H9 (cell line): ENCODE measurements at regions not wholly inside any gene's neighbourhood (a gene's known extent, or its start where the extent isn't known, plus 50 kb on each side); places are given as distances from the start of the nearest gene placed in this dataset.

ENCODE experiments used
- DNase-seq: peaks from one replicate; pipeline ENCODE4 v3.0.0-alpha.2; 2017
- H2AFZ ChIP-seq: one replicate; pipeline ENCODE4 v1.6.1; 2013; ENCODE audit warnings: mild to moderate bottlenecking, low read length, control low read depth, moderate library complexity
- H2AK5ac ChIP-seq: 2 replicates; pipeline ENCODE4 v1.6.1; 2013; ENCODE audit warnings: low read length, control low read depth, mixed read lengths; ENCODE audit not compliant: insufficient read length
- H2BK120ac ChIP-seq: one replicate; pipeline ENCODE4 v1.6.1; 2013; ENCODE audit warnings: low read depth, mild to moderate bottlenecking, low read length, control low read depth, inconsistent platforms; ENCODE audit not compliant: poor library complexity, severe bottlenecking
- H2BK12ac ChIP-seq: 2 replicates; pipeline ENCODE4 v1.6.1; 2013; ENCODE audit warnings: low read length, control low read depth, mixed read lengths, low read depth; ENCODE audit not compliant: insufficient read length
- H2BK15ac ChIP-seq: 2 replicates; pipeline ENCODE4 v1.6.1; 2013; ENCODE audit warnings: low read depth, low read length, control low read depth
- H2BK20ac ChIP-seq: one replicate; pipeline ENCODE4 v1.6.1; 2013; ENCODE audit warnings: low read depth, mild to moderate bottlenecking, low read length, control low read depth, inconsistent platforms; ENCODE audit not compliant: poor library complexity, severe bottlenecking
- H2BK5ac ChIP-seq: 2 replicates; pipeline ENCODE4 v1.6.1; 2013; ENCODE audit warnings: low read length, control low read depth, mixed read lengths; ENCODE audit not compliant: insufficient read length
- H3K14ac ChIP-seq: 2 replicates; pipeline ENCODE4 v1.6.1; 2013; ENCODE audit warnings: low read length, control low read depth; ENCODE audit not compliant: insufficient read depth
- H3K18ac ChIP-seq: 2 replicates; pipeline ENCODE4 v1.6.1; 2013; ENCODE audit warnings: low read depth, mild to moderate bottlenecking, mixed read lengths, low read length, control low read depth; ENCODE audit not compliant: insufficient read length
- H3K23ac ChIP-seq: 2 replicates; pipeline ENCODE4 v1.6.1; 2013; ENCODE audit warnings: low read length, control low read depth, mixed read lengths, low read depth; ENCODE audit not compliant: insufficient read length
- H3K23me2 ChIP-seq: 2 replicates; pipeline ENCODE4 v1.6.1; 2013; ENCODE audit warnings: low read depth, mild to moderate bottlenecking, mixed read lengths, low read length, control low read depth; ENCODE audit not compliant: insufficient read length, poor library complexity, severe bottlenecking
- H3K27ac ChIP-seq: 2 replicates; pipeline ENCODE4 v1.5.1; 2013; ENCODE audit warnings: low read length, control low read depth, mixed read lengths, low read depth; ENCODE audit not compliant: insufficient read length
- H3K27me3 ChIP-seq: 2 replicates; pipeline ENCODE4 v1.6.1; 2013; ENCODE audit warnings: low read length, control low read depth, inconsistent platforms; ENCODE audit not compliant: insufficient read depth
- H3K4ac ChIP-seq: 2 replicates; pipeline ENCODE4 v1.6.1; 2013; ENCODE audit warnings: low read depth, mild to moderate bottlenecking, control low read depth, inconsistent platforms, low read length, moderate library complexity
- H3K4me1 ChIP-seq: 2 replicates; pipeline ENCODE4 v1.6.1; 2013; ENCODE audit warnings: low read length, control low read depth, inconsistent platforms; ENCODE audit not compliant: insufficient read depth
- H3K4me2 ChIP-seq: 2 replicates; pipeline ENCODE4 v1.6.1; 2013; ENCODE audit warnings: low read length, control low read depth, mixed read lengths; ENCODE audit not compliant: insufficient read length, insufficient read depth
- H3K56ac ChIP-seq: 2 replicates; pipeline ENCODE4 v1.6.1; 2013; ENCODE audit warnings: low read depth, mild to moderate bottlenecking, mixed read lengths, low read length, control low read depth; ENCODE audit not compliant: insufficient read length
- H3K79me1 ChIP-seq: 2 replicates; pipeline ENCODE4 v1.6.1; 2013; ENCODE audit warnings: low read depth, mild to moderate bottlenecking, moderate library complexity, low read length, control low read depth, inconsistent platforms; ENCODE audit not compliant: insufficient read depth, poor library complexity, severe bottlenecking
- H3K79me2 ChIP-seq: 2 replicates; pipeline ENCODE4 v1.6.1; 2013; ENCODE audit warnings: low read length, control low read depth, inconsistent platforms; ENCODE audit not compliant: insufficient read depth
- H3K9ac ChIP-seq: 2 replicates; pipeline ENCODE4 v1.6.1; 2013; ENCODE audit warnings: low read length, control low read depth, mixed read lengths; ENCODE audit not compliant: insufficient read length; ENCODE audit errors: extremely low read depth
- H3K9me3 ChIP-seq: one replicate; pipeline ENCODE4 v1.6.1; 2013; ENCODE audit warnings: low read depth, low read length, inconsistent platforms; ENCODE audit not compliant: control insufficient read depth
- H3T11ph ChIP-seq: one replicate; pipeline ENCODE4 v1.6.1; 2013; ENCODE audit warnings: mild to moderate bottlenecking, low read length, control low read depth, inconsistent platforms
- H4K20me1 ChIP-seq: one replicate; pipeline ENCODE4 v1.6.1; 2013; ENCODE audit not compliant: control insufficient read depth, insufficient read length, insufficient read depth
- H4K5ac ChIP-seq: 2 replicates; pipeline ENCODE4 v1.6.1; 2013; ENCODE audit warnings: low read depth, mild to moderate bottlenecking, mixed read lengths, low read length, control low read depth; ENCODE audit not compliant: insufficient read length
- H4K8ac ChIP-seq: replicated peaks from 2 replicates; pipeline ENCODE4 v1.6.1; 2013; ENCODE audit warnings: low read length, control low read depth, mixed read lengths, low read depth; ENCODE audit not compliant: insufficient read length
- H4K91ac ChIP-seq: 2 replicates; pipeline ENCODE4 v1.6.1; 2013; ENCODE audit warnings: low read depth, mild to moderate bottlenecking, moderate library complexity, mixed read lengths, low read length, control low read depth; ENCODE audit not compliant: insufficient read length
- H3K27ac Mint-ChIP-seq, 3 experiments: 2 replicates in 2 of 3; 3 replicates in 1 of 3; pipeline ENCODE4 v1.8.0; 2020 to 2021; ENCODE audit warnings: mixed read lengths in 3 of 3, mild to moderate bottlenecking in 1 of 3, moderate library complexity in 1 of 3
- H3K27me3 Mint-ChIP-seq: 2 replicates; pipeline ENCODE4 v1.8.0; 2021; ENCODE audit warnings: low read depth, mild to moderate bottlenecking, moderate library complexity, mixed read lengths
- H3K36me3 Mint-ChIP-seq, 3 experiments: 2 replicates in 2 of 3; 3 replicates in 1 of 3; pipeline ENCODE4 v1.8.0; 2020 to 2021; ENCODE audit warnings: low read depth in 3 of 3, mixed read lengths in 3 of 3; ENCODE audit not compliant: insufficient read depth in 1 of 3
- H3K4me1 Mint-ChIP-seq, 2 experiments: 2 replicates each; pipeline ENCODE4 v1.8.0; 2020; ENCODE audit warnings: mixed read lengths in 2 of 2
- H3K4me3 Mint-ChIP-seq, 2 experiments: 2 replicates in 1 of 2; 3 replicates in 1 of 2; pipeline ENCODE4 v1.8.0; 2020 to 2021; ENCODE audit warnings: mild to moderate bottlenecking in 2 of 2, mixed read lengths in 2 of 2, moderate library complexity in 1 of 2
- H3K9me3 Mint-ChIP-seq, 2 experiments: 2 replicates in 1 of 2; 3 replicates in 1 of 2; pipeline ENCODE4 v1.8.0; 2020; ENCODE audit warnings: mild to moderate bottlenecking in 2 of 2, mixed read lengths in 2 of 2, moderate library complexity in 1 of 2
- CTCF ChIP-seq: fragments of 200-600 bp; sonication (generic); conservative IDR thresholded peaks from 3 replicates; pipeline ENCODE4 v1.8.0; 2021; ENCODE audit warnings: antibody characterized with exemption, mild to moderate bottlenecking
- WGBS: extraction: QIAGEN DNeasy Blood & Tissue Kit; methylation state at CpG from one replicate; pipeline ENCODE4 v1.1.7; 2013; ENCODE audit warnings: missing lambda C conversion rate, low lambda C conversion rate, mixed read lengths; ENCODE audit not compliant: insufficient read length; ENCODE audit errors: extremely low coverage; 5-methylcytosine and 5-hydroxymethylcytosine counted together

GRCh38 chr5:167644619-167645018 lies 646.8 kb upstream of the WWC1 start:
- H3K36me3 Mint-ChIP-seq: no peaks in the 10 kb centered on the region
- Histone ChIP-seq H2BK20ac (no peak overlapping the region), H3K27ac (no peak overlapping the region), H4K91ac (no peak overlapping the region), H2AK5ac (no peak overlapping the region), H3K9me3 (no peaks in the 10 kb centered on the region), H3K23me2 (no peaks in the 10 kb centered on the region), H4K20me1 (no peaks in the 10 kb centered on the region), H3K79me1 (no peaks in the 10 kb centered on the region), H3K4me1 (no peaks in the 10 kb centered on the region), H2BK120ac (no peak overlapping the region), H2AFZ (no peak overlapping the region), H2BK12ac (no peak overlapping the region), H3K79me2 (no peaks in the 10 kb centered on the region), H4K8ac (no peak overlapping the region), H3K56ac (no peak overlapping the region), H2BK5ac (no peak overlapping the region), H3K4me2 (no peak overlapping the region), H3K9ac (no peak overlapping the region), H3K14ac (no peak overlapping the region), H3K4ac (no peak overlapping the region), H3K23ac (no peak overlapping the region), H3T11ph (no peak overlapping the region), H3K18ac (no peak overlapping the region), H3K27me3 (no peaks in the 10 kb centered on the region), H2BK15ac (no peak overlapping the region), H4K5ac (no peak overlapping the region)
- no peaks in the 10 kb centered on the region for H3K4me1 Mint-ChIP-seq
- no peak overlapping the region for H3K4me3 Mint-ChIP-seq
- TF ChIP-seq CTCF: no peak
- no CpG with 5 or more reads among the region's 2 CpGs for WGBS
- DNase-seq: no peak
- H3K9me3 Mint-ChIP-seq: no peaks in the 10 kb centered on the region
- H3K27ac Mint-ChIP-seq: no peak overlapping the region
- no peaks in the 10 kb centered on the region for H3K27me3 Mint-ChIP-seq
